Renal pelvis (tissue), 1 donor: ENCODE measurements at regions not wholly inside any gene's neighbourhood (a gene's known extent, or its start where the extent isn't known, plus 50 kb on each side); places are given as distances from the start of the nearest gene placed in this dataset.

ENCODE experiments used
- DNase-seq: peaks from one replicate; pipeline ENCODE4 v3.0.0-alpha.2; 2013

DNA sequence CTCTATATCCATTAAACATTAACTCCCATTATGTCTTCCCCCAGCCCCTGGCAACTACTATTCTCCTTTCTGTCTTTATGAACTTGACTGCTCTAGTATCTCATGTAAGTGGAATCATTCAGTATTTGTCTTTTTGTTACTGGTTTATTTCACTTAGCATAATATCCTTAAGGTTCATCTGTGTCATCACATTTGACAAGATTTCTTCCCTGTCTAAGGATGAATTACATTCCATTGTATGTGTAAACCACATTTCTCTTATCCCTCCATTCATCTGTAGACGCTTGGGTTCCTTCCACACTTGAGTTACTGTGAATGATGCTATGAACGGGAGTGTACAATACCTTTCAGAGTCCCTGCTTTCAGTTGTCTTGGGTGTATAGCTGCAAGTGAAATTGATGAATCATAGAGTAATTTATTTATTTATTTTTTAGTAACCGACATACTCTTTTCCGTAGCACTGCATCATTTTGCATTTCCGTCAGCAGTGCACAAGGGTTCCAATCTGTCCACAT, 399.7 kb upstream of the RBFOX1 start:
- no peak for DNase-seq

DNA sequence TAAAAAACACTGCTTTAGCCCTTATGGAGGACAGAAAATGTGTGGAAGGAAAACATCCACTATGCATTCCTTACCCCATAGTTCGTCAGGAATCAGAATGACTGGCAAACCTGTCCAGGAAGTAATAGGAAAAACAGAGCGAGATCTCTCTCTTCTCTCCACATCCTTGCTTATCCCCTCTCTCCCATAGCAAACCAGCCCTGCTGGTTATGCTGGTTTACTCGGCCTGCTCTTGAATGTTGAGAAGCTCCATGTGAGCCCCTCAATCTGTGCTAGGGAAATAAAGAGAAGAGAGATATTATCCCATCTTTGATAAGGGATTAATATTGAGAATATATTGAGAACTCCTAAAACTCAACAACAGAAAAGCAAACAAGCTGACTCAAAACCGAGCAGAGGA, 402.8 kb upstream of the RBFOX1 start:
- DNase-seq, result no peak

DNA sequence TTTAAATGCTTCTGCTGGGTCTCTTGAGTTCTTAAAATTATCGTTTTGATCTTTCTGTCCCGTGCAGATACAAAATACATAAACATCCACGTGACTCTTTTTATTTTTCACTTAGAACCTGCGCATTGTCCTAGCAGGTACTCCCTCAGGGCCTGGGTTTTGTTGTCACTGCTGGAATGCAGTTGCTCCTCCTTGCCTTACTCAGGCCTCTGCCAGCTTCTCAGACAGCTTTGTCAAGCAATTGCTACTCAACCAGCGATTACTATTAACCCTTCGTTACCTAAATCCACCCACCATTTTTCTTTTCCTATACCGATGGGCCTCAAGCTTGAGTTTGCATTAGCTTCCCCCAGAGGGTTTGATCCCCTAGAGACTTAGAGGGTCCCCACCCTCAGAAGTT, 405.9 kb upstream of the RBFOX1 start:
- no peak for DNase-seq

DNA sequence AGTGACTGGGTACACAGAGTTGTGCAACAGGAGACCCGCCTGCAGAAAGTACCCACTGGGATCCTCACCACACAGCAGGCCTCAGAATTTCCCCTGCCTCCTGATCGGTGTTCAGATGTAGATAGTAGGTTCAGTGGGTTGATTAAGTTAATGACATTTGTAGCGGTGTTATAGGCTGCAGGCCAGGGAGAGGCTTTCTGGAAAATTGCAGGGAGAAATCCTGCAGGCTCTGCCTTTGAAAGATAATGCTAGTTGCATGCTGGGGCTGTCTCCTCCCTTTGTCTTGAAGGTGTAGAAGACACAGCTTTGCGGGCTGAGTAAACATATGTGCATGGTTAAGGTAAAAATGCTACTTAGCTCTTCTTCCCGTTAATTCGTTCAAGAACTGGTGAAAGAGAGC, 406.3 kb upstream of the RBFOX1 start:
- no peak for DNase-seq

DNA sequence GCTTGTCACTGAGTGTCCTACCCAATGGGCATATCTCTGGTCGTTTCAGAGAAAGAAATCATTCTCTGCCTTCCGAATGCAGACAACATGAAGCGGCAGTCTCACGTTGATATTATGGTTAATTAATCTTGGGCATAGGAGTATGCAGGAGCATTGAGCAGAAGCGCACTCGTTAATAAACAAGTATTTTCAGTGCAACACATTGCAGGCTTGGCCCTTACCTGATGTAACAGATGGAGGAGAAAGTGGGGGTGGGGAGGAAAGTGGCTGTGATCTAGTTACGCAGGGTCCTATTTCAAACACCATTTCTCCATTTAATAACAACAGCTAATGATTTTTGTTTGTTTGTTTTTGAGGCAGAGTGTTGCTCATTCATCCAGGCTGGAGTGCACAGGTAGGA, 414.0 kb upstream of the RBFOX1 start:
- no peak for DNase-seq

DNA sequence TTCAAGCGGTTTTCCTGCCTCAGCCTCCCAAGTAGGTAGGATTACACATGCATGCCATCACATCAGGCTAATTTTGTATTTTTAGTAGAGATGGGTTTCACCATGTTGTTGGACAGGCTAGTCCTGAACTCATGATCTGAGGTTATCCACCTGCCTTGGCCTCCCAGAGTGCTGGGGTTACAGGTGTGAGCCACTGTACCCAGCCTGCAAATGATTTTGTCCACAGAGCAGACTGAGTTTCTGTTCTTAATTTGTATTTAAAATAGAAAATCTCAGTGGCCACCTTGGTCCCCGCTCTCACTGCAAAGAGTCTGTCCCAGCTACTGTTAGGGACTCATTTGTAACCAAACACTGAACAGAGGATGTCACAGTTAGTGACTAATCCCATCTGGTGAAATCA, 415.7 kb upstream of the RBFOX1 start:
- DNase-seq, result no peak

DNA sequence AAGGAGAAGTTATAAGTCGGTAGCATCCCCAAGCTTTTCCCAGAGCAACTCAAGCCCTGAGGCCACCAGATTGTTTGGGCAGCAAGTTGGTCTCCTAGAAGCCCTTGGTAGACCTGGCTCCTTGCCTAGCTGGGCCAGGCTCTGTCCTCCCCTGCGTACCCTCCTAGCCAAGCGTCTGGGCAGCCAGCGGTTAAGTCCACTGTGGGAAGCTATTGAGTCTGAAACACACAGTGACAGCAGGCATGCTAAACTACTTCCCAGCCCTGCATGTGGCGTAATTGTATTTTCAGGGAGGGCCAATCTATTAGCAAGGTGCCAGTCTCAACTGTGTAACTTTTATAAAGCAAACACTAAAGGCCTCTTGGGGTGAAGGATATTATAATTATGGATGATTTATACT, 419.1 kb upstream of the RBFOX1 start:
- DNase-seq, result no peak

DNA sequence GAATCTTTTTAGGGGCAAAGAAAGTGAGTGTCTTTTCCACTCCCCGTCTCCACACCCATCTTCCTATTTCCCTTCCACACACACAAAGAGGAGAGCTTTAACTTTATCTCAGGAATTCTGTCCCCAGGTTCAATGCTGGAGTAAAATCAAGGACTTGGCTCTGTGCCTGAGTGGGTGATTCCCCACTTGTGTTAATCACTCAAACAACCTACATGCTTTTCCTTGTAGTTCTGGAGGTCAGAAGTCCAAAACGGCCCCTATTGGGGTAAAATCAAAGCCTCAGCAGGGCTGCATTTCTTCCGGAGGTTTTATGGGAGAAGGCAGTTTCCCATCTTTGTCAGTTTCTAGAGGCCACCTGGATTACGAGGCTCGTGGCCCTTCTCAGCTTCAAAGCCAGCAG, 422.3 kb upstream of the RBFOX1 start:
- DNase-seq, result no peak

DNA sequence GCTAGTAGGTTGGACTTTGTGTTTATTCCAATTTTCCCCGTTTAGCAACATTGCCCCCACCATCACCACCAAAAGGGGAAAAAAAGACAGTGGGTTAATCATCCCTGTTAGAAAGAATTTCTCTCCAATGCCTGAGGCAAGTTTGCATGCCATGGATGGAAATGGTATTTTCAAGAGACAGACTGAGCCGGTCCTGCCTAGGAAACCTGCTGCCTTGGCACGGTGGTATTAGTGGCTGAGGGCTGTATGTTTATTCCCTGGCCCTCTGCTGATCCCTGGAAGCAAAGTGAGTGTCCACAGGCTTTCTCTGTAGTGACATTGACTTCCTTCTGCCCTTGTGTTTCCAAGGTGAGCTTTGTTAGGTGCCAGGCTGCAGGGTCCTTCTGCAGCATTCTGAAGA, 427.0 kb upstream of the RBFOX1 start:
- DNase-seq, result no peak

DNA sequence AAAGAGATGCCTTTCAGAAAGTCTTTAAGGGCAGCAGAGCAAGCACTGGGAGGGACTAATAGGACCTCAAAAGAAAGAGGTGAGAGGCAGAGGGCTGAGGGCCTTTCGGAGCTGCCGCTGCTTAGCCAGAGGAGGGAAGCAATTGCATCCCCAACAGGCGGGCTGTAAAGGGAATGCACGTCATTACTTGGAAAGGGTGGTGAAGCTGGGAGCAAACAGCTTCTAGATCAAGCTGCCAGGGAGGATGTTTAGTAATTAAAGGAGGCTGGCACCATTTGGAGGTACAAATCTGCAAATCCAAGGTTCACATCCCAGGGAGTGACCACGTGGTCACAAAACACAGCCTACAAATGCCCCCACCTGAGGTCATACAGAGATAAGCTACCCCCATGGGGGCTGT, 429.0 kb upstream of the RBFOX1 start:
- DNase-seq, result no peak

DNA sequence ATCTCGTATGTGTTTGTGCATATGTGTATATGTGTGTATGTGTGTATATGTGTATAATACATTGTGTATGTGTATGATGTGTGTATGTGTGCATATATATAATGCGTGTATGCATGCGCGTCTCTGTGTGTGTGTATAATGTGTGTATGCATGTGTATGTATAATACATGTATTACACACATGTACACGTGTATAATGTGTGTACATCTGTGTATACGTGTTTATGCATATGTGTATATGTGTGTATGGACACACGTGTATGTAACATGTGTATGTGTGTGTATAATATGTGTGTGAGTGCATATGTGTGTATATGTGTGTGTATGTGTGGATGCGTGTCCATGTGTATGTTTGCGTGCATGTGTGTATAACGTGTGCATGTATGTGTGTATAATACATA, 433.7 kb upstream of the RBFOX1 start:
- no peak for DNase-seq

DNA sequence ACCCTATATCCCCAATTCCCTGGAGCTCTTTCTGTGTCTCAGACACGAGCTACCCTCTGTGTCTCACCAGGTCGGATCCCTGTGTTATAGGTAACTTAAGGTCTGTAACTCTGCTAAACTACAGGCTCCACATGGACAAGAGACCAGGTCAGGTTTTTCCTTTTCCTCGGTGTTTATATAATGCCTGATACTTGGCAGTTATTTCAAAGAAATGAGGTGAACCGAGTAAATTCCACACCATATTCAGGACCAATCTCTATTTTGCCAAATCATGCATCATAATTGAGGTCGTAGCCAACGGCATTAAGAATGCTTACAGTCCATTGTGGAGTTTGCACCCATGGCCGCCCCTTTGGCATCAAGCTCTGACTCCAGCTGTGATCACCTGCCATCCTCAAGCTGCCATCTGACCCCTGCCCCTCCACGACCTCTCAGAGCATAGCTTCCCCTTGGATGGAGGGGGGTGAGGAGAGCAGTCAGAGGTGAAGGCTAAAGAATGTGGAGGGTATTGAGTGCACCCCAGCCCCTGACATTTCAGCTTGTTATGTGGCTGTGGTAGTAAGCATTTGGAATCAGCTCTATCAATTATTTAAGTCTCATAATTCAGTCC, 434.7 kb upstream of the RBFOX1 start:
- no peak for DNase-seq

DNA sequence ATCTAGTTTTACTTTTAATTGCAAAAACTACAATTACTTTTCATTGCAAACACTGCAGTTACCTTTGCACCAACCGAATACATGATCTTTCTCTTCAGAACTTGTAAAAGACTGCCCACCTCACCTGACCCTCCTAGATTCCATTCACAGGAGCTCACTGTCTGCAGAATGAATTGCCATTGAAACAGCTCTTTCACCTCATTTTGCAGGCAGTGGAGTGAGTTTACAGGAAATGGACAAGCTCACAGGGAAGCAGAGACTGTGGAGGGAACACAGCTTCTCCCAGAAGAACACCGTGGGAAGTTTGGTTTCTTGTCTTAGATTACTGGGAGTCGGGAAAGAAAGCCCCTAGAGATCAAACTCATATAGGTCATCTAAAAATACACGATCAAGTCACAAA, 439.7 kb upstream of the RBFOX1 start:
- DNase-seq, result no peak

DNA sequence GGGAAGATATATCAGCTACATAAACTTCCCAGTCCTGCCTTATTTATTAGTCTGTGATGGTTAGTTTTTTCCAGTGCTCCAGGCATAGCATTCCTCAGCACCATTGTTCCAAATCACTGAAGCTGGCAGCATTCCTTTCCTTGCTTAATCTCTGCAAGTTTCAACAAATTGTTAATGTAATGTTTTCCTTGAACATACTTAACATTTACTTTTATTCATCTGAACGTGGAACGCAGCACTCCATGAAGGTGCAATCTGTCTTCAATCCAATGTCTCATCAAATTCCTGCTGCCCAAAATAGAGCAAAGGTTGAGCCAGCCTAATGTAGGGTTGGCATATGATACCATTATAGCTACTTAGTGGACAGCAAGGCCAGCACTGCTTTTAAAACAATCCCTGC, 441.1 kb upstream of the RBFOX1 start:
- DNase-seq, result peak; percentile 82

DNA sequence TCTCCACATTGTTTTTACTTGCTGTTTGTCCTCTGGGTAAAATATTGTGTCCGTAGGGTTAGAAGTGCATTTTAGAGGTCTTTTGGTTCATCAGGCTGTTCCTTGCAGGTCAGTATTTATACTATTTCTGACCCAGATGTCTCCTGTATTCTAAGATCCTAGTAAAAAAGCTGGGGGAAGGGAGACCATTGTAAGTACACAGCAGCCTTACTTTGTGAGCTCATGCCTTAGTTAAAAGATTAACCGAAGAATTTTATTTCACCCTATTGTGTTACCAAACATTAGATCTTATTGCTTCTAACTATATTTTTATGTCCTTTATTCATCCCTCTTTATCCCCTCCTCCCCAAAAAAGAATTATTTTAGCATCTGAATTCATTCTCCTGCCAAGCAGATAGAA, 444.1 kb upstream of the RBFOX1 start:
- DNase-seq, result no peak

DNA sequence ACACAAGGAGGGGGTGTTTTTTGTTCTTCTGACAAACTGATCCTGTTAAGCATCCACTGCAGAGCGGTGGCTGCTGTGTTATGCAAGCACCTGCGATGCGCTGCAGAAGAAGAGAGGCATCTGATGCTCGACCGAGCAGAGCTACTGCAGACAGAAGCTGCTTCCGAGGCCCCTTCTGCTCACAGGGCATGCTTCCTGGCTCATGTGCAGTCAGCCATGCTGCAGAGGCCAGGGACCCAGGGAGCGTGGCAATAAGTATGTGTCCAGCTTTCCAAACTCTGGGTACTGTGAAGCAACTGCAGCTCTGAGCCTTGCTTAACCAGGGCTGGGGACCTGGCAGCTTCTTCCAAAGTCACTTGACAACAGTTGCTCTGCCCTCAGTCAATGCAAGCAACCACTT, 448.6 kb upstream of the RBFOX1 start:
- DNase-seq, result no peak

DNA sequence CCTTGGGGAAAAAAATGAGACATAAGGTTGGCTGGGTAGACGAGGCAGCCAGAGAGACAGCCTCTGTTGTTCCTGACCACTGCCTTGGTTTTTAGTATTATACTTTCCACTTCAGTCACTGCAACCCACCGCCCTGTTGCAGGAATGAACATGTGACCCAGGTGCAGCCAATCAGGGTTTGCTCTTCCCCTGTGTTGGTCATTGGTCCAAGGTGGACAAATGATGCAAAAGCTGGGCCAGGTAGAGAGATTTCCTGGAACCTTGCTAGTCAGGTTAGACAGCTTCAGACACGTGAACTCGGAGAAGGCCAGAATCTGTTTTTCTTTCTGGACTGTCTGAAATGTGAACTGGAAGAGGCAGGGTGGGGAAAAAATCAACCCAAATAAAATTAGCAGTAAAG, 452.4 kb upstream of the RBFOX1 start:
- DNase-seq, result no peak

DNA sequence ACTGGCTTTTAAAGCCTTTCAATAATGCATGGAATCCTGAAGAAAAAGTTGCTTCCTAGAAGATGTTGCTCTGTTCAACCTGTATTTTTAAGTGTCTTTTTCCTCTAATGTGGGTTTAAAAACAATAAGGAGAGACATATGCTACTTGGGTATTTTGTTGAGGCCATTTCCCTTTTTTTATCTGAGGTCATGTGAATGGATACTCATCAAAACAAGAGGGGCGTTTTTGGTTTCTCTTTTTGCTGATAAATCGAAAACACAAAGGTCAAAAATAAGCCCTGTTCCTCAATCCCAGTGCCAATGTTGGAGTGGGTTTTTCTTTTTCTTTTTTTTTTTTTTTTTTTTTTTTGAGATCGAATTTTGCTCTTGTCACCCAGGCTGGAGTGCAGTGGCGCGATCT, 468.0 kb upstream of the RBFOX1 start:
- no peak for DNase-seq

DNA sequence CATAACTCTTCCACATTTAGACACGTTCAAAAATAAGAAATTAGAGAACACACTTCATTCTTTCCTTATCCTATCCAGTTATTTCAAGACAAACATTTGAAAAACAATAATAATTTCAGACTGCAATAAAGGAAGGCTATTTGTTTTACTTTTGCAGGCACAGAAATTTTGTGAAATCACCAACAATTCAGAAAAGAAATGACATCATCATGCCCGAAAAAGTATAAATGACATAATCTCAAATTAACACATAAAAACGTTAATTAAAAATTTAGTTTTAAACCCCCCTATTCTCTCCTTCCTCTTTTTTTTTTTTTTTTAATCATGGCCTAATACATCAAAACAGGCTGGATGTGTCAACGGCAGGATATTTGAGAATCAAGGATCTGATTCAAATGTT, 468.4 kb upstream of the RBFOX1 start:
- no peak for DNase-seq

DNA sequence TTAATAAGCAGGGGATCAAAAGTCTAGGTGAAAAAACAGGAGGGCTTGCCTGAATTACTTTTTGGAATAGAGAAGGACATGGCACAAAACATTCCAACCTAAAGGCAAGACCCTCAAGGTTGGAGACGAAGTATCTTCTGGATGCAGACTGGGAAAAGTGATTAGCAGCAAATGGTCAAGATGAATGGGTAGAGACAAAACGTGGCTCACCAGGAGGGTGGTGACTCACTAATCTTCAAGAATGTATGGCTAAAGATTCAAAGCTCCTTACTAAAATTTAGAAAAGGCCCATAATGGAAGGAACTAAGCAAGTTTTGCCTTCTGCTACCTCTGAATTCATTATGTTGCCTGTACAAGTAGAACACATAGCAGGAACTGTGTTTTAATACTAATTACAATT, 469.5 kb upstream of the RBFOX1 start:
- no peak for DNase-seq

DNA sequence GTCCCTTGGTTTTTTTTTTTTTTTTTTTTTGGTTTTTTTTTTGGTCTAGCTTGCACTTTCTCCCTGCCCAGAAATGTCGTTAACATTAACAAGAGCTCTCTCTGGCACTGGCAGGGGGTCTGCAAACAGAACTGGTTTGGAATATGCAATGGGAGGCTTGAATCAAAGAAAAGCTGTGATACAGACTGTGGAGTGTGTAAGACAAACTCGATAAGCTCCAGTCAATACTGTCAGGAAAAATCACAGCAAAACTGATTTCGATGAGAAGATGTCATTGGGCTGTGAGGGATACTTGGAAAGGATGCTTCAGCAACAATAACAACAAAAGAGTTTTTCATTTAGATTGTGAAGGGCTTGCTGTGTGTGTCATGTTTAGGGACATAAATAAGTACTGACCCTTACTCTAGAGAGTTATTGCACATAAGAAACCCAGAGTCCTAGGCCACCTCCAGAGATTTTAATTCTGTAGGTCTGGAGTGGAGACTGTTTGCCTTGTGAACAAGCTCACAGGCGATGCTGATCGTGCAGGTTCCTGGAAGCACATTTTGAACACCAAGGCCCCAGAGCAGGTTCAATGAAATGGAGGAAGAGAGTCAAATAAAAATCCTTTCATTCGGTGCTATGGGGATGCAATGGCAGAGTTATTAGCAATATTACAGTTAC, 470.7 kb upstream of the RBFOX1 start:
- DNase-seq, result no peak

DNA sequence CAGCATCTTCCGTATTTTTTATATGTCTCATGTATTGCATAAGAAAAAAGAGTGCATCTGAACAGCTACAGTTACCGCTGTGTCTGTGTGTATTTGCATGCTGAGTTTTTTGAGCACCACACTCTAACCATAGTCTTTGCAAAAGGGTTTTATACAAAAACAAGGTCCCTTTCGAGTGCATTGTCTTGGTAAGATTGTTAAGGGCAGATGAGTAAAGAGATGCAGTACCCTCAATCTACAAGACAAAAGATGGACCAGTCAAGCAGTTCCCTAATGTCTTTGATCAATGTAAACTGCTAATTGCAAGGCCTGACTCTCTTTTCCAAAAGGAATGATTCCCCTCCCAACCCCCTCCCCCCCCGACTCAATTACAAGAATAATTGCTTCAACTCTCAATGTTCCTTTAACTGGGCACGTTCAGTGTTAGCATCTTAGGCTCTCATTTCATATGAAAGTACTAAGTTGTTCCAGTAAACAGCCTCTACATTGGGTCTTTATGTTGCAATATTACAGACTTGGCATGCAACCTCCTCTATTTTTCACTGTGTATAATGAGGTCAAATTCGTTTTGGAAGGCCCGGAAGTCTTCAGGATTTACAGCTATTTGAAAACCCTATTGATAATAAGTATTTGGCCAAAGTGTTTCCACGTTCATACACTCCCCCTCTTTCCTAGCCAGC, 471.4 kb upstream of the RBFOX1 start:
- DNase-seq, result no peak

DNA sequence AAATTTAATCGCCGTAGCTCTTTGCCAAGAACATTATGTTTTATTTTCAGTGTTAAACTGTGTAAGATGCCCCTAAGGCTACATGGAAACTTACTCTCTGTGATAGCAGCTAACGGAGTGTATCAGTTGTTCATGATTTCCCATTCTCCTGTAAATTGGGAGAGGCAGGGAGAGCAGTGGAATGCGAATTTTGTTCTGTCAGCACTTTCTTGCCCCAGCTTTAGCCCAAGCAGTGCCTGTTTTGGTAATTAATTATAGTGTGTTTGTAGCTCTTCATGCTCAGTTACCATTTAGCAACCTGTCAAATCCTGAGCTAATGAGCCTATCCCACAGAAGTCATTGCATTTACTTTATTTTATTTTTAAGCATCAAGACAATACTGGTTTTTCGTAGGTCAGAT, 475.1 kb upstream of the RBFOX1 start:
- DNase-seq, result no peak

DNA sequence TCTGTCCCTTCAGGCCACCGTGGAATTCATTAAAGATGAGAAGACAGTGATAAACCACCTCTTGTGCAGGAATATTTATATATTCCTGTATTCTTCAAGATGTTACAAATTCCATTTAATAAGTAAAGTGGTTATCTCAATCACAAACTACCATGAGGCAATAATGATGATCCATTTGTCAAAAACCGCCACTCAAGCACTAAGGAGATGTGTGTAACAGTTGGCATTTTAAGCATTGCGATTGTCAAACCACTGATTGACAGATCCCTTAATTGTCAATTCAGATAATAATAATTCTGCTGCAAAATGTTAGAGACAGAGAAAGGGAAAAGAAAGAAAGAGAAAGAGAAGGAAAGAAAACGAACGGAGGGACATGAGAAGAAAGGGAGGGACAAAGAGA, 476.1 kb upstream of the RBFOX1 start:
- DNase-seq, result no peak
